Neural cell (in vitro differentiated cells): ENCODE measurements at regions not wholly inside any gene's neighbourhood (a gene's known extent, or its start where the extent isn't known, plus 50 kb on each side); places are given as distances from the start of the nearest gene placed in this dataset.

Source experiments
- EP300 ChIP-seq: fragments of 450-650 bp; conservative IDR thresholded peaks from 2 replicates; pipeline ENCODE4 v1.6.1; 2014; ENCODE audit warnings: antibody characterized with exemption, mild to moderate bottlenecking, moderate library complexity; ENCODE audit not compliant: poor library complexity, severe bottlenecking
- EZH2 ChIP-seq: fragments of 200-600, 300-800 bp; shearing (Covaris generic), sonication (generic); IDR thresholded peaks from 2 replicates; pipeline ENCODE4 v1.6.1; 2014; ENCODE audit warnings: antibody characterized with exemption, low read length, borderline replicate concordance, mild to moderate bottlenecking; ENCODE audit not compliant: insufficient read depth, poor library complexity, severe bottlenecking
- MXI1 ChIP-seq: fragments of 450-650 bp; conservative IDR thresholded peaks from 2 replicates; pipeline ENCODE4 v1.6.1; 2014; ENCODE audit warnings: antibody characterized with exemption, mild to moderate bottlenecking; ENCODE audit not compliant: poor library complexity, severe bottlenecking
- POLR2AphosphoS5 ChIP-seq: IDR thresholded peaks from 2 replicates; pipeline ENCODE4 v1.6.1; 2012
- RAD21 ChIP-seq: fragments of 450-650 bp; conservative IDR thresholded peaks from 2 replicates; pipeline ENCODE4 v1.6.1; 2014; ENCODE audit warnings: antibody characterized with exemption, mild to moderate bottlenecking, moderate library complexity
- REST ChIP-seq: IDR thresholded peaks from 2 replicates; pipeline ENCODE4 v1.6.1; 2012; ENCODE audit warnings: borderline replicate concordance
- SMC3 ChIP-seq: fragments of 450-650 bp; conservative IDR thresholded peaks from 2 replicates; pipeline ENCODE4 v1.6.1; 2014; ENCODE audit warnings: antibody characterized with exemption, mild to moderate bottlenecking, moderate library complexity; ENCODE audit not compliant: poor library complexity
- TAF1 ChIP-seq: IDR thresholded peaks from 2 replicates; pipeline ENCODE4 v1.6.1; 2012; ENCODE audit warnings: low read depth
- TF ChIP-seq, protein P1 (sequence below): fragments of 450-650 bp; IDR thresholded peaks from 2 replicates; pipeline ENCODE4 v1.5.1; 2014; ENCODE audit warnings: antibody characterized with exemption, mild to moderate bottlenecking, moderate library complexity; ENCODE audit not compliant: poor library complexity, severe bottlenecking

- no peak for TF ChIP-seq EZH2
- TF ChIP-seq EP300: no peak
- TF ChIP-seq MXI1: no peak
- TF ChIP-seq, protein P1, sequence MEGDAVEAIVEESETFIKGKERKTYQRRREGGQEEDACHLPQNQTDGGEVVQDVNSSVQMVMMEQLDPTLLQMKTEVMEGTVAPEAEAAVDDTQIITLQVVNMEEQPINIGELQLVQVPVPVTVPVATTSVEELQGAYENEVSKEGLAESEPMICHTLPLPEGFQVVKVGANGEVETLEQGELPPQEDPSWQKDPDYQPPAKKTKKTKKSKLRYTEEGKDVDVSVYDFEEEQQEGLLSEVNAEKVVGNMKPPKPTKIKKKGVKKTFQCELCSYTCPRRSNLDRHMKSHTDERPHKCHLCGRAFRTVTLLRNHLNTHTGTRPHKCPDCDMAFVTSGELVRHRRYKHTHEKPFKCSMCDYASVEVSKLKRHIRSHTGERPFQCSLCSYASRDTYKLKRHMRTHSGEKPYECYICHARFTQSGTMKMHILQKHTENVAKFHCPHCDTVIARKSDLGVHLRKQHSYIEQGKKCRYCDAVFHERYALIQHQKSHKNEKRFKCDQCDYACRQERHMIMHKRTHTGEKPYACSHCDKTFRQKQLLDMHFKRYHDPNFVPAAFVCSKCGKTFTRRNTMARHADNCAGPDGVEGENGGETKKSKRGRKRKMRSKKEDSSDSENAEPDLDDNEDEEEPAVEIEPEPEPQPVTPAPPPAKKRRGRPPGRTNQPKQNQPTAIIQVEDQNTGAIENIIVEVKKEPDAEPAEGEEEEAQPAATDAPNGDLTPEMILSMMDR: no peak
- TF ChIP-seq POLR2AphosphoS5: no peak
- TF ChIP-seq SMC3: no peak
- no peak for TF ChIP-seq TAF1
- TF ChIP-seq REST: no peak
- TF ChIP-seq RAD21: no peak
Observed at GRCh38 chr12:92003701-92004100, 141.9 kb downstream of the BTG1 start.
